ENCODE measurements at regions not wholly inside any gene's neighbourhood (a gene's known extent, or its start where the extent isn't known, plus 50 kb on each side); places are given as distances from the start of the nearest gene placed in this dataset.

DNA sequence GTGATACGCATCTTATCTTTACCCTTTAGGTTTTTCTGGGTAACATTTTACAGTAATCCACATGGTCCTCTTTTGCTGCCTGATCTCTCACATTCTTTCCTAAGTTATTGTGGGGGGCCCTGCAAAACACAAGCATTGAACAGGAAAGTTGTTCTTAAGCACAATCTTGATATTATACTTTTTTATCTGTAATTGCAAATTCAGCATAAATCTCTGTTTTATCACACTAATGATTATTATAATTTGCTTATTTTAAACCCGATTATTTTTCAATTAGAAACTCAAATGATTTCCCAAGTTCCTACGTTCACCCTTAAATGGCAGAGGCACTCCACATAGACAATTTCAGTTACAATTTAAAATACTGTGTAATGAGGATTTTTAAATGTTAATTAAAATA lies 386.0 kb upstream of the GYPC start:
- TF ChIP-seq, protein P1, sequence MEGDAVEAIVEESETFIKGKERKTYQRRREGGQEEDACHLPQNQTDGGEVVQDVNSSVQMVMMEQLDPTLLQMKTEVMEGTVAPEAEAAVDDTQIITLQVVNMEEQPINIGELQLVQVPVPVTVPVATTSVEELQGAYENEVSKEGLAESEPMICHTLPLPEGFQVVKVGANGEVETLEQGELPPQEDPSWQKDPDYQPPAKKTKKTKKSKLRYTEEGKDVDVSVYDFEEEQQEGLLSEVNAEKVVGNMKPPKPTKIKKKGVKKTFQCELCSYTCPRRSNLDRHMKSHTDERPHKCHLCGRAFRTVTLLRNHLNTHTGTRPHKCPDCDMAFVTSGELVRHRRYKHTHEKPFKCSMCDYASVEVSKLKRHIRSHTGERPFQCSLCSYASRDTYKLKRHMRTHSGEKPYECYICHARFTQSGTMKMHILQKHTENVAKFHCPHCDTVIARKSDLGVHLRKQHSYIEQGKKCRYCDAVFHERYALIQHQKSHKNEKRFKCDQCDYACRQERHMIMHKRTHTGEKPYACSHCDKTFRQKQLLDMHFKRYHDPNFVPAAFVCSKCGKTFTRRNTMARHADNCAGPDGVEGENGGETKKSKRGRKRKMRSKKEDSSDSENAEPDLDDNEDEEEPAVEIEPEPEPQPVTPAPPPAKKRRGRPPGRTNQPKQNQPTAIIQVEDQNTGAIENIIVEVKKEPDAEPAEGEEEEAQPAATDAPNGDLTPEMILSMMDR (conservative IDR thresholded peaks at IDR 0.05; ENCODE audit: low read depth, low read length) = no peak
- TF ChIP-seq EZH2 (IDR thresholded peaks at IDR 0.05; ENCODE audit: low read length, unreplicated experiment) (no peak), EZH2phosphoT487 (IDR thresholded peaks at IDR 0.05; ENCODE audit: borderline replicate concordance, low read length) (no peak)
